SU-DHL-6 (cell line): ENCODE measurements at regions not wholly inside any gene's neighbourhood (a gene's known extent, or its start where the extent isn't known, plus 50 kb on each side); places are given as distances from the start of the nearest gene placed in this dataset.

ENCODE experiments used
- EZH2phosphoT487 ChIP-seq: fragments of 200-600 bp; sonication (generic), shearing (Covaris generic); conservative IDR thresholded peaks from 2 replicates; pipeline ENCODE4 v1.6.1; 2018; ENCODE audit warnings: mild to moderate bottlenecking, antibody characterized with exemption, low read length, moderate library complexity, mixed read lengths
- TF ChIP-seq, protein P1 (sequence below): fragments of 200-600 bp; sonication (generic); IDR thresholded peaks from one replicate; pipeline ENCODE4 v1.5.1; 2017; ENCODE audit warnings: antibody characterized with exemption, mild to moderate bottlenecking, low read length, moderate library complexity; ENCODE audit not compliant: insufficient read depth, poor library complexity, severe bottlenecking

DNA sequence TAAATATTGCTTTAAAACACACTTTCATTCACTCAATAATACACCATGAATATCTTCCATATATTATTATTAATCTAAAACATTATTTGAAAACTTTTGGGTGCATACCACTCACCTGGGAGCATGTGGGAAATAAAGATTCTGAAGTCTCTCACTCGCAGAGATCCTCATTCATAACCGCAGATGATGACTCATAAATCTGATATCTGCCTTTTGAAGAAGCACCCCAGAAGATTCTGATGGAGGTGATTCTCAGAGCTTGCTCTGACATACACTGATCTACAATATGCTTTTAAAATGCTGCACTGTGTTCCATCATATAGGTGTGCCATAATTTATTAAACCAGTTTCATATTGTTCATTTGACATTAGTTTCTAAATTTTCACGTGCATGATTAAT is 135.0 kb upstream of the SGK1 start:
- TF ChIP-seq, protein P1, sequence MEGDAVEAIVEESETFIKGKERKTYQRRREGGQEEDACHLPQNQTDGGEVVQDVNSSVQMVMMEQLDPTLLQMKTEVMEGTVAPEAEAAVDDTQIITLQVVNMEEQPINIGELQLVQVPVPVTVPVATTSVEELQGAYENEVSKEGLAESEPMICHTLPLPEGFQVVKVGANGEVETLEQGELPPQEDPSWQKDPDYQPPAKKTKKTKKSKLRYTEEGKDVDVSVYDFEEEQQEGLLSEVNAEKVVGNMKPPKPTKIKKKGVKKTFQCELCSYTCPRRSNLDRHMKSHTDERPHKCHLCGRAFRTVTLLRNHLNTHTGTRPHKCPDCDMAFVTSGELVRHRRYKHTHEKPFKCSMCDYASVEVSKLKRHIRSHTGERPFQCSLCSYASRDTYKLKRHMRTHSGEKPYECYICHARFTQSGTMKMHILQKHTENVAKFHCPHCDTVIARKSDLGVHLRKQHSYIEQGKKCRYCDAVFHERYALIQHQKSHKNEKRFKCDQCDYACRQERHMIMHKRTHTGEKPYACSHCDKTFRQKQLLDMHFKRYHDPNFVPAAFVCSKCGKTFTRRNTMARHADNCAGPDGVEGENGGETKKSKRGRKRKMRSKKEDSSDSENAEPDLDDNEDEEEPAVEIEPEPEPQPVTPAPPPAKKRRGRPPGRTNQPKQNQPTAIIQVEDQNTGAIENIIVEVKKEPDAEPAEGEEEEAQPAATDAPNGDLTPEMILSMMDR: no peak
- TF ChIP-seq EZH2phosphoT487: no peak
